ENCODE measurements at regions not wholly inside any gene's neighbourhood (a gene's known extent, or its start where the extent isn't known, plus 50 kb on each side); places are given as distances from the start of the nearest gene placed in this dataset.

GRCh38 chr1:187264995-187265602 lies 436.4 kb downstream of the PLA2G4A start:
- no peaks in the 10 kb centered on the region for H3K36me3 ChIP-seq (replicated peaks; ENCODE audit: insufficient read depth, low read length)
- H4K20me1 ChIP-seq (ENCODE audit: insufficient read depth, low read length) = no peaks in the 10 kb centered on the region
- no peak overlapping the region for H2AFZ ChIP-seq (ENCODE audit: low read length)
- H3K9ac ChIP-seq (ENCODE audit: low read length) = no peak overlapping the region
- H3K4me1 ChIP-seq (ENCODE audit: low read length) = peaks cover 5% of the 10 kb centered on the region; the same call in 1 of the 2 replicates
- no peaks in the 10 kb centered on the region for H3K9me3 ChIP-seq (replicated peaks; ENCODE audit: insufficient read depth, low read length)
- H3K9me2 ChIP-seq (replicated peaks; ENCODE audit: insufficient read depth, low read length) = no peaks in the 10 kb centered on the region
- H3F3A ChIP-seq (ENCODE audit: insufficient read depth, low read length) = no peaks in the 10 kb centered on the region
- no peaks in the 10 kb centered on the region for H3K27me3 ChIP-seq (replicated peaks; ENCODE audit: insufficient read depth, low read length)
- no peak overlapping the region for H3K4me2 ChIP-seq (ENCODE audit: low read depth, low read length)
- no peak overlapping the region for H3K4me3 ChIP-seq (ENCODE audit: low read length)
- peak; percentile 61 for DNase-seq
- TF ChIP-seq, protein P1, sequence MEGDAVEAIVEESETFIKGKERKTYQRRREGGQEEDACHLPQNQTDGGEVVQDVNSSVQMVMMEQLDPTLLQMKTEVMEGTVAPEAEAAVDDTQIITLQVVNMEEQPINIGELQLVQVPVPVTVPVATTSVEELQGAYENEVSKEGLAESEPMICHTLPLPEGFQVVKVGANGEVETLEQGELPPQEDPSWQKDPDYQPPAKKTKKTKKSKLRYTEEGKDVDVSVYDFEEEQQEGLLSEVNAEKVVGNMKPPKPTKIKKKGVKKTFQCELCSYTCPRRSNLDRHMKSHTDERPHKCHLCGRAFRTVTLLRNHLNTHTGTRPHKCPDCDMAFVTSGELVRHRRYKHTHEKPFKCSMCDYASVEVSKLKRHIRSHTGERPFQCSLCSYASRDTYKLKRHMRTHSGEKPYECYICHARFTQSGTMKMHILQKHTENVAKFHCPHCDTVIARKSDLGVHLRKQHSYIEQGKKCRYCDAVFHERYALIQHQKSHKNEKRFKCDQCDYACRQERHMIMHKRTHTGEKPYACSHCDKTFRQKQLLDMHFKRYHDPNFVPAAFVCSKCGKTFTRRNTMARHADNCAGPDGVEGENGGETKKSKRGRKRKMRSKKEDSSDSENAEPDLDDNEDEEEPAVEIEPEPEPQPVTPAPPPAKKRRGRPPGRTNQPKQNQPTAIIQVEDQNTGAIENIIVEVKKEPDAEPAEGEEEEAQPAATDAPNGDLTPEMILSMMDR (IDR thresholded peaks at IDR 0.05; ENCODE audit: low read length) = peak; percentile 80
- no peak for TF ChIP-seq EZH2 (optimal IDR thresholded peaks at IDR 0.05; ENCODE audit: low read depth, low read length)
- no peaks in the 10 kb centered on the region for H3K79me2 ChIP-seq (ENCODE audit: low read length)
- no peak overlapping the region for H3K27ac ChIP-seq (ENCODE audit: low read length)

GRCh38 chr1:187266051-187266450 lies 437.3 kb downstream of the PLA2G4A start:
- TF ChIP-seq EZH2 (optimal IDR thresholded peaks at IDR 0.05; ENCODE audit: low read depth, low read length) = no peak
- TF ChIP-seq, protein P1 (IDR thresholded peaks at IDR 0.05; ENCODE audit: low read length) = no peak
- no peak for TF ChIP-seq EZH2phosphoT487 (IDR thresholded peaks at IDR 0.05; ENCODE audit: low read length)
- no peaks in the 10 kb centered on the region for H3F3A ChIP-seq (ENCODE audit: insufficient read depth, low read length)
- no peaks in the 10 kb centered on the region for H4K20me1 ChIP-seq (ENCODE audit: insufficient read depth, low read length)
- H3K27ac ChIP-seq (ENCODE audit: low read length) = no peak overlapping the region
- H3K27me3 ChIP-seq (replicated peaks; ENCODE audit: insufficient read depth, low read length) = no peaks in the 10 kb centered on the region
- H3K9ac ChIP-seq (ENCODE audit: low read length) = no peak overlapping the region
- no peaks in the 10 kb centered on the region for H3K9me2 ChIP-seq (replicated peaks; ENCODE audit: insufficient read depth, low read length)
- no peak overlapping the region for H3K4me3 ChIP-seq (ENCODE audit: low read length)
- H2AFZ ChIP-seq (ENCODE audit: low read length) = no peak overlapping the region
- H3K4me1 ChIP-seq (ENCODE audit: low read length) = peaks cover 8% of the 10 kb centered on the region; the same call in 1 of the 2 replicates
- no peaks in the 10 kb centered on the region for H3K9me3 ChIP-seq (replicated peaks; ENCODE audit: insufficient read depth, low read length)
- H3K4me2 ChIP-seq (ENCODE audit: low read depth, low read length) = no peak overlapping the region
- no peak for DNase-seq
- no peaks in the 10 kb centered on the region for H3K36me3 ChIP-seq (replicated peaks; ENCODE audit: insufficient read depth, low read length)
- H3K79me2 ChIP-seq (ENCODE audit: low read length) = no peaks in the 10 kb centered on the region

- peaks cover 11% of the 10 kb centered on the region for H3K4me1 ChIP-seq (ENCODE audit: low read length)
- H3K4me3 ChIP-seq (ENCODE audit: low read length) = no peak overlapping the region
- H3K4me2 ChIP-seq (ENCODE audit: low read depth, low read length) = no peak overlapping the region
- H3K36me3 ChIP-seq (replicated peaks; ENCODE audit: insufficient read depth, low read length) = no peaks in the 10 kb centered on the region
- H3F3A ChIP-seq (ENCODE audit: insufficient read depth, low read length) = no peaks in the 10 kb centered on the region
- TF ChIP-seq EZH2 (optimal IDR thresholded peaks at IDR 0.05; ENCODE audit: low read depth, low read length) (no peak), EZH2phosphoT487 (IDR thresholded peaks at IDR 0.05; ENCODE audit: low read length) (no peak)
- TF ChIP-seq, protein P1 (IDR thresholded peaks at IDR 0.05; ENCODE audit: low read length) = no peak
- H3K9me3 ChIP-seq (replicated peaks; ENCODE audit: insufficient read depth, low read length) = no peaks in the 10 kb centered on the region
- H3K27ac ChIP-seq (ENCODE audit: low read length) = no peak overlapping the region
- H3K27me3 ChIP-seq (replicated peaks; ENCODE audit: insufficient read depth, low read length) = no peaks in the 10 kb centered on the region
- H3K79me2 ChIP-seq (ENCODE audit: low read length) = no peaks in the 10 kb centered on the region
- no peak overlapping the region for H3K9ac ChIP-seq (ENCODE audit: low read length)
- H2AFZ ChIP-seq (ENCODE audit: low read length) = no peak overlapping the region
- no peaks in the 10 kb centered on the region for H4K20me1 ChIP-seq (ENCODE audit: insufficient read depth, low read length)
- DNase-seq = no peak
- H3K9me2 ChIP-seq (replicated peaks; ENCODE audit: insufficient read depth, low read length) = no peaks in the 10 kb centered on the region
These were observed 439.1 kb downstream of the PLA2G4A start for GRCh38 chr1:187267827-187268226.

All from MM.1S (cell line).